Endothelial cell of umbilical vein (primary cell): ENCODE measurements at regions not wholly inside any gene's neighbourhood (a gene's known extent, or its start where the extent isn't known, plus 50 kb on each side); places are given as distances from the start of the nearest gene placed in this dataset.

ENCODE experiments used
- CTCF ChIP-seq, 2 donors: IDR thresholded peaks; 1 replicate in 1 of 2; 2 replicates in 1 of 2; pipeline ENCODE4 v1.5.1; 2011; ENCODE audit warnings: low read length in 2 of 2, mild to moderate bottlenecking in 2 of 2, moderate library complexity in 2 of 2, control low read depth in 1 of 2, inconsistent platforms in 1 of 2, low read depth in 1 of 2; ENCODE audit not compliant: insufficient read depth in 1 of 2; ENCODE audit errors: extremely low read depth in 1 of 2
- GATA2 ChIP-seq: IDR thresholded peaks from 2 replicates; pipeline ENCODE4 v1.7.0; 2011; ENCODE audit warnings: low read depth, mild to moderate bottlenecking, moderate library complexity, mixed read lengths, low read length; ENCODE audit not compliant: insufficient read length, insufficient read depth
- MAX ChIP-seq: IDR thresholded peaks from 2 replicates; pipeline ENCODE4 v1.6.1; 2011; ENCODE audit not compliant: insufficient read depth, insufficient read length

- TF ChIP-seq GATA2 = no peak
- no peak for TF ChIP-seq CTCF (IDR thresholded peaks at IDR 0.05; ENCODE audit: extremely low read depth in 1 of 2, insufficient read depth in 1 of 2, low read depth in 1 of 2, low read length in 2 of 2)
- no peak for TF ChIP-seq MAX
Observed at GRCh38 chr13:20349564-20350381, 117.7 kb upstream of the GJB6 start.
